Ecto neural progenitor cell (in vitro differentiated cells): ENCODE measurements at regions not wholly inside any gene's neighbourhood (a gene's known extent, or its start where the extent isn't known, plus 50 kb on each side); places are given as distances from the start of the nearest gene placed in this dataset.

Experiments used
- DNase-seq: peaks from one replicate; pipeline ENCODE4 v3.0.0-alpha.2; 2018; ENCODE audit warnings: low spot score

GRCh38 chr3:30222441-30222840, 384.0 kb upstream of the TGFBR2 start:
- no peak for DNase-seq

GRCh38 chr3:30225021-30225420, 381.4 kb upstream of the TGFBR2 start:
- no peak for DNase-seq

GRCh38 chr3:30226601-30227151, 379.7 kb upstream of the TGFBR2 start:
- DNase-seq, result no peak

GRCh38 chr3:30227571-30228301, 378.7 kb upstream of the TGFBR2 start:
- DNase-seq, result no peak

- DNase-seq, result no peak
Measured at GRCh38 chr3:30228302-30228631, 378.1 kb upstream of the TGFBR2 start.

GRCh38 chr3:30231277-30232141, 374.9 kb upstream of the TGFBR2 start:
- DNase-seq, result no peak

- DNase-seq, result no peak
Measured at GRCh38 chr3:30232142-30232541, 374.3 kb upstream of the TGFBR2 start.

- no peak for DNase-seq
Measured at GRCh38 chr3:30233913-30234646, 372.3 kb upstream of the TGFBR2 start.

GRCh38 chr3:30236011-30236410, 370.4 kb upstream of the TGFBR2 start:
- no peak for DNase-seq

- DNase-seq, result no peak
Measured at GRCh38 chr3:30241721-30242120, 364.7 kb upstream of the TGFBR2 start.

GRCh38 chr3:30245858-30246622, 360.4 kb upstream of the TGFBR2 start:
- no peak for DNase-seq

GRCh38 chr3:30248423-30248822, 358.0 kb upstream of the TGFBR2 start:
- no peak for DNase-seq

GRCh38 chr3:30252474-30252873, 353.9 kb upstream of the TGFBR2 start:
- DNase-seq, result no peak

GRCh38 chr3:30253832-30254231, 352.6 kb upstream of the TGFBR2 start:
- DNase-seq, result no peak

GRCh38 chr3:30256474-30256873, 349.9 kb upstream of the TGFBR2 start:
- DNase-seq, result no peak

- DNase-seq, result no peak
Measured at GRCh38 chr3:30258426-30259392, 347.7 kb upstream of the TGFBR2 start.

- no peak for DNase-seq
Measured at GRCh38 chr3:30259730-30260129, 346.7 kb upstream of the TGFBR2 start.

- no peak for DNase-seq
Measured at GRCh38 chr3:30260762-30261161, 345.6 kb upstream of the TGFBR2 start.

GRCh38 chr3:30263238-30263924, 343.0 kb upstream of the TGFBR2 start:
- DNase-seq, result no peak

- DNase-seq, result no peak
Measured at GRCh38 chr3:30263925-30264313, 342.5 kb upstream of the TGFBR2 start.
